ENCODE measurements at regions not wholly inside any gene's neighbourhood (a gene's known extent, or its start where the extent isn't known, plus 50 kb on each side); places are given as distances from the start of the nearest gene placed in this dataset.

GRCh38 chr15:29621616-29622015, 200.7 kb downstream of the TJP1 start:
- DNase-seq: no peak
- Histone ChIP-seq H3K27ac (no peak overlapping the region), H3K27me3 (no peaks in the 10 kb centered on the region), H3K9me3 (replicated peaks) (no peaks in the 10 kb centered on the region), H3K4me1 (no peaks in the 10 kb centered on the region), H3K4me3 (no peak overlapping the region), H3K36me3 (no peaks in the 10 kb centered on the region)

- Histone ChIP-seq H3K36me3 (no peaks in the 10 kb centered on the region), H3K4me1 (no peaks in the 10 kb centered on the region), H3K4me3 (no peak overlapping the region), H3K27me3 (no peaks in the 10 kb centered on the region), H3K9me3 (replicated peaks) (no peaks in the 10 kb centered on the region), H3K27ac (no peak overlapping the region)
- no peak for DNase-seq
These were observed 203.7 kb downstream of the TJP1 start for GRCh38 chr15:29618586-29618985.

- no peaks in the 10 kb centered on the region for H3K9me3 ChIP-seq (replicated peaks)
- no peak for DNase-seq
- H3K27ac ChIP-seq: no peak overlapping the region
- H3K36me3 ChIP-seq: no peaks in the 10 kb centered on the region
- H3K4me3 ChIP-seq: no peak overlapping the region
- no peaks in the 10 kb centered on the region for H3K4me1 ChIP-seq
- H3K27me3 ChIP-seq: no peaks in the 10 kb centered on the region
These were observed 205.8 kb downstream of the TJP1 start for GRCh38 chr15:29616512-29616911.

GRCh38 chr15:29615791-29616190, 206.5 kb downstream of the TJP1 start:
- H3K27ac ChIP-seq: no peak overlapping the region
- DNase-seq: no peak
- H3K4me1 ChIP-seq: no peaks in the 10 kb centered on the region
- H3K36me3 ChIP-seq: no peaks in the 10 kb centered on the region
- H3K9me3 ChIP-seq (replicated peaks): no peaks in the 10 kb centered on the region
- no peaks in the 10 kb centered on the region for H3K27me3 ChIP-seq
- no peak overlapping the region for H3K4me3 ChIP-seq

GRCh38 chr15:29613951-29614382, 208.3 kb downstream of the TJP1 start:
- H3K27ac ChIP-seq: no peak overlapping the region
- no peak overlapping the region for H3K4me3 ChIP-seq
- no peak for DNase-seq
- H3K27me3 ChIP-seq: no peaks in the 10 kb centered on the region
- H3K9me3 ChIP-seq (replicated peaks): no peaks in the 10 kb centered on the region
- H3K4me1 ChIP-seq: no peaks in the 10 kb centered on the region
- H3K36me3 ChIP-seq: no peaks in the 10 kb centered on the region

GRCh38 chr15:29612701-29613100, 209.6 kb downstream of the TJP1 start:
- no peaks in the 10 kb centered on the region for H3K36me3 ChIP-seq

GRCh38 chr15:29612096-29612495, 210.2 kb downstream of the TJP1 start:
- H3K27ac ChIP-seq: no peak overlapping the region
- no peak for DNase-seq
- H3K36me3 ChIP-seq: no peaks in the 10 kb centered on the region
- no peaks in the 10 kb centered on the region for H3K4me1 ChIP-seq
- no peak overlapping the region for H3K4me3 ChIP-seq
- H3K27me3 ChIP-seq: no peaks in the 10 kb centered on the region
- no peaks in the 10 kb centered on the region for H3K9me3 ChIP-seq (replicated peaks)

More at GRCh38 chr15:29612701-29613100, 209.6 kb downstream of the TJP1 start:
- Histone ChIP-seq H3K9me3 (replicated peaks) (no peaks in the 10 kb centered on the region), H3K27ac (no peak overlapping the region), H3K4me3 (no peak overlapping the region), H3K4me1 (no peaks in the 10 kb centered on the region), H3K27me3 (no peaks in the 10 kb centered on the region)
- DNase-seq: no peak

- Histone ChIP-seq H3K4me1 (no peaks in the 10 kb centered on the region), H3K36me3 (no peaks in the 10 kb centered on the region), H3K27me3 (no peaks in the 10 kb centered on the region), H3K9me3 (replicated peaks) (no peaks in the 10 kb centered on the region), H3K4me3 (no peak overlapping the region), H3K27ac (no peak overlapping the region)
- no peak for DNase-seq
These were observed 211.2 kb downstream of the TJP1 start for GRCh38 chr15:29611057-29611456.

GRCh38 chr15:29601811-29602210, 220.5 kb downstream of the TJP1 start:
- no peaks in the 10 kb centered on the region for H3K4me1 ChIP-seq
- H3K27ac ChIP-seq: no peak overlapping the region
- no peaks in the 10 kb centered on the region for H3K27me3 ChIP-seq
- H3K9me3 ChIP-seq (replicated peaks): no peaks in the 10 kb centered on the region
- H3K36me3 ChIP-seq: no peaks in the 10 kb centered on the region
- peak in 1 of 2 experiments; percentile 6 for DNase-seq
- no peak overlapping the region for H3K4me3 ChIP-seq

- H3K27ac ChIP-seq: no peak overlapping the region
- H3K36me3 ChIP-seq: no peaks in the 10 kb centered on the region
- DNase-seq: no peak
- no peaks in the 10 kb centered on the region for H3K4me1 ChIP-seq
- H3K27me3 ChIP-seq: no peaks in the 10 kb centered on the region
- no peak overlapping the region for H3K4me3 ChIP-seq
- no peaks in the 10 kb centered on the region for H3K9me3 ChIP-seq (replicated peaks)
These were observed 222.0 kb downstream of the TJP1 start for GRCh38 chr15:29600262-29600661.

GRCh38 chr15:29596266-29596665, 226.0 kb downstream of the TJP1 start:
- Histone ChIP-seq H3K36me3 (no peaks in the 10 kb centered on the region), H3K9me3 (replicated peaks) (no peaks in the 10 kb centered on the region), H3K4me1 (no peaks in the 10 kb centered on the region), H3K27me3 (no peaks in the 10 kb centered on the region), H3K4me3 (no peak overlapping the region), H3K27ac (no peak overlapping the region)
- peak; percentile 11 to 50 for DNase-seq

- no peak for DNase-seq
- H3K4me1 ChIP-seq: no peaks in the 10 kb centered on the region
- no peaks in the 10 kb centered on the region for H3K9me3 ChIP-seq (replicated peaks)
- no peak overlapping the region for H3K4me3 ChIP-seq
- H3K36me3 ChIP-seq: no peaks in the 10 kb centered on the region
- H3K27me3 ChIP-seq: no peaks in the 10 kb centered on the region
- H3K27ac ChIP-seq: no peak overlapping the region
These were observed 228.6 kb downstream of the TJP1 start for GRCh38 chr15:29593629-29594028.

GRCh38 chr15:29593111-29593510, 229.2 kb downstream of the TJP1 start:
- Histone ChIP-seq H3K4me1 (no peaks in the 10 kb centered on the region), H3K36me3 (no peaks in the 10 kb centered on the region), H3K27ac (no peak overlapping the region), H3K9me3 (replicated peaks) (no peaks in the 10 kb centered on the region), H3K27me3 (no peaks in the 10 kb centered on the region), H3K4me3 (no peak overlapping the region)
- no peak for DNase-seq

- Histone ChIP-seq H3K9me3 (replicated peaks) (no peaks in the 10 kb centered on the region), H3K27me3 (no peaks in the 10 kb centered on the region), H3K27ac (no peak overlapping the region), H3K36me3 (no peaks in the 10 kb centered on the region), H3K4me1 (no peaks in the 10 kb centered on the region), H3K4me3 (no peak overlapping the region)
- DNase-seq: no peak
These were observed 231.6 kb downstream of the TJP1 start for GRCh38 chr15:29590701-29591100.

GRCh38 chr15:29589975-29590374, 232.3 kb downstream of the TJP1 start:
- no peak for DNase-seq
- Histone ChIP-seq H3K4me1 (no peaks in the 10 kb centered on the region), H3K36me3 (no peaks in the 10 kb centered on the region), H3K4me3 (no peak overlapping the region), H3K27ac (no peak overlapping the region), H3K9me3 (replicated peaks) (no peaks in the 10 kb centered on the region), H3K27me3 (no peaks in the 10 kb centered on the region)

GRCh38 chr15:29589416-29589815, 232.9 kb downstream of the TJP1 start:
- no peak for DNase-seq

More at GRCh38 chr15:29589416-29589815, 232.9 kb downstream of the TJP1 start:
- Histone ChIP-seq H3K27me3 (no peaks in the 10 kb centered on the region), H3K9me3 (replicated peaks) (no peaks in the 10 kb centered on the region), H3K4me3 (no peak overlapping the region), H3K27ac (no peak overlapping the region), H3K36me3 (no peaks in the 10 kb centered on the region), H3K4me1 (no peaks in the 10 kb centered on the region)

All from SJCRH30 (cell line).